ENCODE measurements at regions not wholly inside any gene's neighbourhood (a gene's known extent, or its start where the extent isn't known, plus 50 kb on each side); places are given as distances from the start of the nearest gene placed in this dataset.

- no peaks in the 10 kb centered on the region for H3K9me3 ChIP-seq
- intact Hi-C loops (cut with DNase I): no loop called here
- no peaks in the 10 kb centered on the region for H3K4me1 ChIP-seq (ENCODE audit: insufficient read depth)
- H3K36me3 ChIP-seq: no peaks in the 10 kb centered on the region
- 81 to 85% (median 82%) methylated on average over 11 of the region's 11 CpGs for WGBS, 3 donors
- DNase-seq: no peak
- no peak for TF ChIP-seq EP300 (IDR thresholded peaks at IDR 0.05)
- H3K4me3 ChIP-seq: no peak overlapping the region
- no peak overlapping the region for H3K27ac ChIP-seq
- no peaks in the 10 kb centered on the region for H3K27me3 ChIP-seq
These were observed 924.3 kb downstream of the TBC1D22A start for GRCh38 chr22:47686594-47687345.

DNA sequence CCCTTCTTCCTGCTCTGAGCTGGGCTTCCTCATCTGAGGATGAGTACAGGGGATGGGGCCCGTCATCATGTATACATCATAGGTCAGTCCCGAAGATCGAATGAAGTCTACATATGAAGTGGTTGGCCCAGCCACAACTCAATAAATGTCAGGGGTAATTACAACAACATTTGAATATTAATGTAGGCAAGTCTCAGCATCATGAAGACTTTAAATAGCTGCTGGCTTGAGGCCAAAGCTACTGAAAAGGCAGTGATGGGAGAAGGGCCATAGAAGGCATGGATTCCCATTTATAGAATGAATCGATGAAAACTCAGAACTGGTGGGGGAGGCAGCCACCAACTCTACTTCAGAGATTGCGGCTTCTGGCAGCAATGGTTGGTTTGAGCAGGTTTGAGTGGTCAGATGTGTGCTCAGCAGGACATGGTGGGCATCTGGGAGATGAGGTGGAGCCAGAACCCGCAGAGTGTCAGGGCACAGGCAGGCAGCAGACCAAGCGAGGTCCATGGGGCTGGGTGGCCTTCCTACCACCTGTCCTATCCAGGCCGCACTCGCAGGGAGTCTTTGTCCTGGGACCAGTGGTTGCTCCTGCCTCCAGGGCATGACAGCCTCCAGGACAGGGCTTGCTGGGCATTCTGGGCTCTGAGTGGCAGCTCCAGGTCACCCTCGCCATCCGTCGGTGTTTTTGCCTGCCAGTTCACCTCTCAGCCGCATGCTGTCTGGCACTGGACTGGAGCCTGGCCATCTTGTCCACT, 919.1 kb downstream of the TBC1D22A start:
- TF ChIP-seq POLR2A (IDR thresholded peaks at IDR 0.05) (no peak), EP300 (IDR thresholded peaks at IDR 0.05) (no peak)
- TF ChIP-seq, protein P1, sequence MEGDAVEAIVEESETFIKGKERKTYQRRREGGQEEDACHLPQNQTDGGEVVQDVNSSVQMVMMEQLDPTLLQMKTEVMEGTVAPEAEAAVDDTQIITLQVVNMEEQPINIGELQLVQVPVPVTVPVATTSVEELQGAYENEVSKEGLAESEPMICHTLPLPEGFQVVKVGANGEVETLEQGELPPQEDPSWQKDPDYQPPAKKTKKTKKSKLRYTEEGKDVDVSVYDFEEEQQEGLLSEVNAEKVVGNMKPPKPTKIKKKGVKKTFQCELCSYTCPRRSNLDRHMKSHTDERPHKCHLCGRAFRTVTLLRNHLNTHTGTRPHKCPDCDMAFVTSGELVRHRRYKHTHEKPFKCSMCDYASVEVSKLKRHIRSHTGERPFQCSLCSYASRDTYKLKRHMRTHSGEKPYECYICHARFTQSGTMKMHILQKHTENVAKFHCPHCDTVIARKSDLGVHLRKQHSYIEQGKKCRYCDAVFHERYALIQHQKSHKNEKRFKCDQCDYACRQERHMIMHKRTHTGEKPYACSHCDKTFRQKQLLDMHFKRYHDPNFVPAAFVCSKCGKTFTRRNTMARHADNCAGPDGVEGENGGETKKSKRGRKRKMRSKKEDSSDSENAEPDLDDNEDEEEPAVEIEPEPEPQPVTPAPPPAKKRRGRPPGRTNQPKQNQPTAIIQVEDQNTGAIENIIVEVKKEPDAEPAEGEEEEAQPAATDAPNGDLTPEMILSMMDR (IDR thresholded peaks at IDR 0.05): no peak
- no peak overlapping the region for H3K4me3 ChIP-seq
- no peaks in the 10 kb centered on the region for H3K36me3 ChIP-seq
- intact Hi-C loops (cut with DNase I): no loop called here
- no peak for DNase-seq
- no peak overlapping the region for H3K27ac ChIP-seq
- H3K27me3 ChIP-seq: no peaks in the 10 kb centered on the region
- no peaks in the 10 kb centered on the region for H3K9me3 ChIP-seq
- no peaks in the 10 kb centered on the region for H3K4me1 ChIP-seq (ENCODE audit: insufficient read depth)
- WGBS, 3 donors: 92 to 95% (median 94%) methylated on average over 13 of the region's 13 CpGs

GRCh38 chr22:47678636-47679287, 916.3 kb downstream of the TBC1D22A start:
- no peaks in the 10 kb centered on the region for H3K4me1 ChIP-seq (ENCODE audit: insufficient read depth)
- no peak overlapping the region for H3K27ac ChIP-seq
- DNase-seq: no peak
- TF ChIP-seq, protein P1 (IDR thresholded peaks at IDR 0.05): no peak
- TF ChIP-seq POLR2A (IDR thresholded peaks at IDR 0.05) (no peak), EP300 (IDR thresholded peaks at IDR 0.05) (no peak)
- H3K4me3 ChIP-seq: no peak overlapping the region
- H3K27me3 ChIP-seq: no peaks in the 10 kb centered on the region
- H3K36me3 ChIP-seq: no peaks in the 10 kb centered on the region
- no peaks in the 10 kb centered on the region for H3K9me3 ChIP-seq
- 60 to 70% (median 67%) methylated on average over 7 of the region's 7 CpGs for WGBS, 3 donors
- intact Hi-C loops (cut with DNase I): no loop called here

- Histone ChIP-seq H3K4me3 (no peak overlapping the region), H3K27me3 (no peaks in the 10 kb centered on the region), H3K27ac (no peak overlapping the region), H3K36me3 (no peaks in the 10 kb centered on the region), H3K9me3 (no peaks in the 10 kb centered on the region), H3K4me1 (ENCODE audit: insufficient read depth) (no peaks in the 10 kb centered on the region)
- WGBS, 3 donors: 43 to 52% (median 46%) methylated on average over 6 of the region's 6 CpGs
- intact Hi-C loops (cut with DNase I): no loop called here
- DNase-seq: no peak
- TF ChIP-seq EP300 (IDR thresholded peaks at IDR 0.05) (no peak), POLR2A (IDR thresholded peaks at IDR 0.05) (no peak)
- TF ChIP-seq, protein P1 (IDR thresholded peaks at IDR 0.05): no peak
These were observed 915.6 kb downstream of the TBC1D22A start for GRCh38 chr22:47678048-47678447.
